Brain microvascular endothelial cell (primary cell): ENCODE measurements at regions not wholly inside any gene's neighbourhood (a gene's known extent, or its start where the extent isn't known, plus 50 kb on each side); places are given as distances from the start of the nearest gene placed in this dataset.

Experiments
- DNase-seq: peaks from one replicate; pipeline ENCODE4 v3.0.0-alpha.2; 2020
- H3K27ac ChIP-seq: fragments of 250-450 bp; sonication (Bioruptor Pico); 2 replicates; pipeline ENCODE4 v1.5.1; 2020; ENCODE audit warnings: mild to moderate bottlenecking, moderate library complexity
- H3K27me3 ChIP-seq: fragments of 250-450 bp; sonication (Bioruptor Pico); replicated peaks from 2 replicates; pipeline ENCODE4 v1.5.1; 2020; ENCODE audit warnings: mild to moderate bottlenecking
- H3K36me3 ChIP-seq: fragments of 250-450 bp; sonication (Bioruptor Pico); replicated peaks from 2 replicates; pipeline ENCODE4 v1.5.1; 2020; ENCODE audit warnings: mild to moderate bottlenecking
- H3K4me3 ChIP-seq: 2 replicates; pipeline ENCODE4 v1.5.1; 2011; ENCODE audit warnings: low read depth, mild to moderate bottlenecking, control low read depth, low read length, moderate library complexity
- in situ Hi-C: cut with HindIII; loops from 2 replicates; pipeline ENCODE4 v1.10.0; 2017; ENCODE audit warnings: low sequenced_read_pairs, low pct_ligation_motif_present
- TF ChIP-seq, protein P1 (sequence below): IDR thresholded peaks from 2 replicates; pipeline ENCODE4 v1.5.1; 2011; ENCODE audit warnings: low read depth, mild to moderate bottlenecking, moderate library complexity, low read length, control low read depth, inconsistent platforms; ENCODE audit errors: missing control alignments

GRCh38 chr18:66324616-66325015, 279.3 kb downstream of the CDH19 start:
- Histone ChIP-seq H3K27ac (no peak overlapping the region), H3K4me3 (no peak overlapping the region), H3K27me3 (no peaks in the 10 kb centered on the region), H3K36me3 (no peaks in the 10 kb centered on the region)
- TF ChIP-seq, protein P1, sequence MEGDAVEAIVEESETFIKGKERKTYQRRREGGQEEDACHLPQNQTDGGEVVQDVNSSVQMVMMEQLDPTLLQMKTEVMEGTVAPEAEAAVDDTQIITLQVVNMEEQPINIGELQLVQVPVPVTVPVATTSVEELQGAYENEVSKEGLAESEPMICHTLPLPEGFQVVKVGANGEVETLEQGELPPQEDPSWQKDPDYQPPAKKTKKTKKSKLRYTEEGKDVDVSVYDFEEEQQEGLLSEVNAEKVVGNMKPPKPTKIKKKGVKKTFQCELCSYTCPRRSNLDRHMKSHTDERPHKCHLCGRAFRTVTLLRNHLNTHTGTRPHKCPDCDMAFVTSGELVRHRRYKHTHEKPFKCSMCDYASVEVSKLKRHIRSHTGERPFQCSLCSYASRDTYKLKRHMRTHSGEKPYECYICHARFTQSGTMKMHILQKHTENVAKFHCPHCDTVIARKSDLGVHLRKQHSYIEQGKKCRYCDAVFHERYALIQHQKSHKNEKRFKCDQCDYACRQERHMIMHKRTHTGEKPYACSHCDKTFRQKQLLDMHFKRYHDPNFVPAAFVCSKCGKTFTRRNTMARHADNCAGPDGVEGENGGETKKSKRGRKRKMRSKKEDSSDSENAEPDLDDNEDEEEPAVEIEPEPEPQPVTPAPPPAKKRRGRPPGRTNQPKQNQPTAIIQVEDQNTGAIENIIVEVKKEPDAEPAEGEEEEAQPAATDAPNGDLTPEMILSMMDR = no peak
- in situ Hi-C loops = no loop called here
- DNase-seq = no peak

DNA sequence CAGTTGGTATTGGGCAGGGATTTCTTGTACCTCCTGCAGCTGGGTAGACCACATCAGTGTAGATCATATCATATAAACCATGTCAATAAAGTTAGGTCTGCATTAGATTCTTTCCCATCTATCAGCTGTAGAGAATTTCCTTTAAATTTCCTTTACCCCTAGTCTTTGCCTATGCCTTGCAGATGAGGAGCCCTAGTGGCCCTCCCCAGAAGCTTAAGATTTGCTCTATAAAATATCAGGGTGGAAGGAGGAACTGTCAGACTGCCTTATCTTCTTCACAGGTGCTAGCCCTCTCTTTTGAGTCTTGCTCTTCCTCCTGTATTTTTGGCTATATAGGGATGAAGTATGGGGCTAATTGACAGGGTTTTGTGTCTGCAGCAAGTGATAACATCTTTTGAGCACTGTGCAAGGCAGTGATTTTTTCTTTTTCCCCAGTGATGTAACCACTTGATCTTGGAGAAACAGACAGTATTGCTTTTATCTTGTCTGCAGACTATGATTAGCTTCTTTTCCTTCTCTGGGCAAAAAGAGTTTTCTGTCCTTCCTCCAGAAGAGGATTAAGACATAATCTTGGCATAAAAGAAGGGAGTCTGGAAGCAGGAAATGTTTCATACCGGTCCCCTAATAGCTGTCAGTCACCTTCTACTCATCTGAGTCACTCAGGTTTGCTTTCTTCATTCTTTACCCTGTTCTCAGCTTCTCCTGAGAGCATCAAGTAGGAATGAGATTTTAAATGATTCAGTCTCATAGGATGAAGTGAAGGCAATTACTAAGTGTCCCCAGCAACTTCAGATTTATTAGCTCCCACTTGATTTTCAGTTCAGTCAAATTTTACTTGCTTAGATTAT, 286.4 kb downstream of the CDH19 start:
- H3K36me3 ChIP-seq = no peaks in the 10 kb centered on the region
- in situ Hi-C loops = no loop called here
- no peak for DNase-seq
- no peaks in the 10 kb centered on the region for H3K27me3 ChIP-seq
- H3K4me3 ChIP-seq = no peak overlapping the region
- H3K27ac ChIP-seq = no peak overlapping the region
- TF ChIP-seq, protein P1 = no peak

GRCh38 chr18:66316701-66317100, 287.2 kb downstream of the CDH19 start:
- DNase-seq = no peak
- H3K36me3 ChIP-seq = no peaks in the 10 kb centered on the region
- TF ChIP-seq, protein P1 = no peak
- no peak overlapping the region for H3K27ac ChIP-seq
- H3K4me3 ChIP-seq = no peak overlapping the region
- in situ Hi-C loops = no loop called here
- no peaks in the 10 kb centered on the region for H3K27me3 ChIP-seq

DNA sequence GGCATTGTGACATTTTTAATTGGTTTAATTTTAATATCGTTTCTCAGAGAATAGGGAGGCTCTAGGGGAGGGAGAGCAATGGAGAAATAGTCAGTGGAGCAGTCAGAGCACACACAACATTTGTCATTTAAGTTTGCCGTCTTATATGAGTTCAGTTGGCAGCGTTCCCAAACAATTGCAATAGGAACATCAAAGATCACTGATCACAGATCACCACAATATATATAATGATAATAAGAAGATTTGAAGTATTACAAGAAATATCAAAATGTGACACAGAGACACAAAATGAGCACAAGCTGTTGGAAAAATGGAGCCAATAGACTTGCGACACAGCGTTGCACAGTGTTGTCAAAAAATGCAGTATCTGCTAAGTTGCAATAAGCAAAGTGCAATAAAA, 303.7 kb downstream of the CDH19 start:
- H3K27me3 ChIP-seq = no peaks in the 10 kb centered on the region
- in situ Hi-C loops = no loop called here
- TF ChIP-seq, protein P1 = no peak

DNA sequence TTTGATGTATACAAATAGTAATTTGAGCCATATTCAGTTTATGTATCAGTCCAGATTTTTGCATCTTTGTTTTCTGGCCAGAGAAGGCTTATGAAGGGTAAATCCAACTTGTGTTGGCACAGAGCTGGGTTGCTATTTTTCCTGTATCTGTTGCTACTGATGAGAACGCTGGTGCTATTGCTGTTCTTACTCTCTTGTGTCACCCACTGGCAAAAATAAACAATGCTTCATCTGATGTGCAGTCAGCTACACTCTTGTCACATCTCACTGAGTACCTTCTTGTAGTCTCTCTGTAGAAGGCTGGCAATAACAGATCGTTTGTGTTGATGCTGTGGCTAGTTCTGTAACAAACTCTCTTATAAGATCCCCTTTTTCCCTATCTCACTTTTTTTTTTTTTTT, 323.4 kb downstream of the CDH19 start:
- TF ChIP-seq, protein P1 = no peak
- Histone ChIP-seq H3K27ac (no peak overlapping the region), H3K4me3 (no peak overlapping the region), H3K27me3 (no peaks in the 10 kb centered on the region), H3K36me3 (no peaks in the 10 kb centered on the region)
- DNase-seq = no peak
- in situ Hi-C loops = no loop called here

More for the DNA sequence above, 303.7 kb downstream of the CDH19 start:
- no peak overlapping the region for H3K4me3 ChIP-seq
- H3K27ac ChIP-seq = no peak overlapping the region
- no peaks in the 10 kb centered on the region for H3K36me3 ChIP-seq
- no peak for DNase-seq

GRCh38 chr18:66271962-66272361, 331.9 kb downstream of the CDH19 start:
- in situ Hi-C loops = no loop called here
- no peaks in the 10 kb centered on the region for H3K27me3 ChIP-seq
- H3K27ac ChIP-seq = no peak overlapping the region
- H3K4me3 ChIP-seq = no peak overlapping the region
- TF ChIP-seq, protein P1 = no peak
- no peaks in the 10 kb centered on the region for H3K36me3 ChIP-seq
- no peak for DNase-seq
